ENCODE measurements at regions not wholly inside any gene's neighbourhood (a gene's known extent, or its start where the extent isn't known, plus 50 kb on each side); places are given as distances from the start of the nearest gene placed in this dataset.

DNA sequence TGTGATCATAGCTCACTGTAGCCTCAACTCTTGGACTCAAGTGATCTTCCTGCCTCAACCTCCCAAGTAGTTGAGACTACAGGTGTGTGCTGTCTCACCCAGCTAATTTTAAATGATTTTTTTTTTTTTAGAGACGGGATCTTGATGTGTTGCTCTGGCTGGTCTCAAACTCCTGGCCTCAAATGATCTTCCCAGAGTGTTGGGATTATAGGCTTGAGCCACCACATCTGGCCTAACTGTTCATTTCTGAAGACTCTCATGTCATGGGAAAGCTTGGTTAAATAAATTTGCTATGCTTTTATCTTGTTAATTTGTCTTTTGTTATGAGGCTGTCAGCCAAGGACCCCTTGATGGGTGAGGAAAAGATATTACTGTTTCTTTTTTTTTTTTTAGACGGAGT lies 134.0 kb downstream of the MIS18A start:
- TF ChIP-seq, protein P1, sequence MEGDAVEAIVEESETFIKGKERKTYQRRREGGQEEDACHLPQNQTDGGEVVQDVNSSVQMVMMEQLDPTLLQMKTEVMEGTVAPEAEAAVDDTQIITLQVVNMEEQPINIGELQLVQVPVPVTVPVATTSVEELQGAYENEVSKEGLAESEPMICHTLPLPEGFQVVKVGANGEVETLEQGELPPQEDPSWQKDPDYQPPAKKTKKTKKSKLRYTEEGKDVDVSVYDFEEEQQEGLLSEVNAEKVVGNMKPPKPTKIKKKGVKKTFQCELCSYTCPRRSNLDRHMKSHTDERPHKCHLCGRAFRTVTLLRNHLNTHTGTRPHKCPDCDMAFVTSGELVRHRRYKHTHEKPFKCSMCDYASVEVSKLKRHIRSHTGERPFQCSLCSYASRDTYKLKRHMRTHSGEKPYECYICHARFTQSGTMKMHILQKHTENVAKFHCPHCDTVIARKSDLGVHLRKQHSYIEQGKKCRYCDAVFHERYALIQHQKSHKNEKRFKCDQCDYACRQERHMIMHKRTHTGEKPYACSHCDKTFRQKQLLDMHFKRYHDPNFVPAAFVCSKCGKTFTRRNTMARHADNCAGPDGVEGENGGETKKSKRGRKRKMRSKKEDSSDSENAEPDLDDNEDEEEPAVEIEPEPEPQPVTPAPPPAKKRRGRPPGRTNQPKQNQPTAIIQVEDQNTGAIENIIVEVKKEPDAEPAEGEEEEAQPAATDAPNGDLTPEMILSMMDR (IDR thresholded peaks at IDR 0.05): no peak
- no peak for TF ChIP-seq E2F6 (IDR thresholded peaks at IDR 0.05; ENCODE audit: borderline replicate concordance, low read depth)
- no peak for TF ChIP-seq EP300 (IDR thresholded peaks at IDR 0.05)
- TF ChIP-seq POLR2A (IDR thresholded peaks at IDR 0.05; ENCODE audit: low read length): no peak
- TF ChIP-seq HMGXB4 (CRISPR knock-in tag; IDR thresholded peaks at IDR 0.05; ENCODE audit: borderline replicate concordance): no peak
- no peak for TF ChIP-seq JUNB (IDR thresholded peaks at IDR 0.05)
- no peak for TF ChIP-seq CEBPB (IDR thresholded peaks at IDR 0.05)

Measured in A549 (cell line).